ENCODE measurements at regions not wholly inside any gene's neighbourhood (a gene's known extent, or its start where the extent isn't known, plus 50 kb on each side); places are given as distances from the start of the nearest gene placed in this dataset.

GRCh38 chr4:126306152-126306869, 991.6 kb downstream of the FAT4 start:
- TF ChIP-seq CTCF (IDR thresholded peaks at IDR 0.05; ENCODE audit: low read length) (no peak), EZH2phosphoT487 (IDR thresholded peaks at IDR 0.05; ENCODE audit: low read length) (no peak), EZH2 (optimal IDR thresholded peaks at IDR 0.05; ENCODE audit: low read depth, low read length) (no peak)
